NCI-H2196 (cell line): ENCODE measurements at regions not wholly inside any gene's neighbourhood (a gene's known extent, or its start where the extent isn't known, plus 50 kb on each side); places are given as distances from the start of the nearest gene placed in this dataset.

Experiments
- DNase-seq: peaks from one replicate; lab custom pipeline; 2025; ENCODE audit not compliant: unreplicated experiment; lab: John Stamatoyannopoulos, UW

- DNase-seq, result no peak
Measured at GRCh38 chr10:57806675-57807074, 461.0 kb downstream of the IPMK start.

GRCh38 chr10:57799625-57800024 lies 468.1 kb downstream of the IPMK start:
- DNase-seq, result no peak

GRCh38 chr10:57798830-57799229 lies 468.9 kb downstream of the IPMK start:
- no peak for DNase-seq

GRCh38 chr10:57791546-57791945 lies 476.1 kb downstream of the IPMK start:
- DNase-seq, result no peak

GRCh38 chr10:57790703-57791102 lies 477.0 kb downstream of the IPMK start:
- DNase-seq, result no peak

GRCh38 chr10:57788117-57788516 lies 479.6 kb downstream of the IPMK start:
- DNase-seq, result no peak

GRCh38 chr10:57786850-57787750 lies 480.6 kb downstream of the IPMK start:
- no peak for DNase-seq

GRCh38 chr10:57786331-57786730 lies 481.4 kb downstream of the IPMK start:
- no peak for DNase-seq

GRCh38 chr10:57785546-57785945 lies 482.1 kb downstream of the IPMK start:
- DNase-seq, result no peak

GRCh38 chr10:57785068-57785467 lies 482.6 kb downstream of the IPMK start:
- DNase-seq, result no peak

- DNase-seq, result no peak
Measured at GRCh38 chr10:57776688-57777432, 490.8 kb downstream of the IPMK start.

GRCh38 chr10:57775250-57775649 lies 492.4 kb downstream of the IPMK start:
- DNase-seq, result no peak

GRCh38 chr10:57769298-57769697 lies 498.4 kb downstream of the IPMK start:
- no peak for DNase-seq

- DNase-seq, result no peak
Measured at GRCh38 chr10:57759777-57760176, 507.9 kb downstream of the IPMK start.

- no peak for DNase-seq
Measured at GRCh38 chr10:57754803-57755202, 512.9 kb downstream of the IPMK start.

GRCh38 chr10:57743711-57744110 lies 524.0 kb downstream of the IPMK start:
- DNase-seq, result no peak

GRCh38 chr10:57741751-57742150 lies 525.9 kb downstream of the IPMK start:
- DNase-seq, result no peak

GRCh38 chr10:57723305-57723704 lies 544.4 kb downstream of the IPMK start:
- no peak for DNase-seq

GRCh38 chr10:57716884-57717283 lies 550.8 kb downstream of the IPMK start:
- no peak for DNase-seq

- DNase-seq, result no peak
Measured at GRCh38 chr10:57715233-57715632, 552.5 kb downstream of the IPMK start.

- DNase-seq, result no peak
Measured at GRCh38 chr10:57707300-57707658, 560.4 kb downstream of the IPMK start.

- DNase-seq, result no peak
Measured at GRCh38 chr10:57706576-57707299, 561.0 kb downstream of the IPMK start.
